ENCODE measurements at regions not wholly inside any gene's neighbourhood (a gene's known extent, or its start where the extent isn't known, plus 50 kb on each side); places are given as distances from the start of the nearest gene placed in this dataset.

DNA sequence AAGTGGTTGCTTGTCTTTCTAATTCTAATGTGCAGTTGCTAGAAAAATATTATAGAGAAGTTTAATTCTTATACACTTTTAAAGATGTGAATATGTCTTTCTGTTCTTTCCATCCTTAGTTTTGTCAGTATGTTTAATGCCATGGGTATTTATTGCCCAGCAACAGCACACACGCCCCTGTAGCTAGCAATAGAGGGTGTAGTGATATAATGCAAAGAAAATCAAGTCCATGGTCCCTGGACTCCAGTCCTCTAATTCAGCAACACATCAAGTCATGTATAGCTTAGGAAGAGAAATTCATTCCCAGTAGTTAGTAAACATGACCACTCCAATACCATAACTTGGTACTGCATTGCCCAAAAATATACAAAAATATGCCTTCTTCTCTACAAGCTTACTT lies 292.4 kb upstream of the NR2F2 start (continued):
- TF ChIP-seq, protein P1, sequence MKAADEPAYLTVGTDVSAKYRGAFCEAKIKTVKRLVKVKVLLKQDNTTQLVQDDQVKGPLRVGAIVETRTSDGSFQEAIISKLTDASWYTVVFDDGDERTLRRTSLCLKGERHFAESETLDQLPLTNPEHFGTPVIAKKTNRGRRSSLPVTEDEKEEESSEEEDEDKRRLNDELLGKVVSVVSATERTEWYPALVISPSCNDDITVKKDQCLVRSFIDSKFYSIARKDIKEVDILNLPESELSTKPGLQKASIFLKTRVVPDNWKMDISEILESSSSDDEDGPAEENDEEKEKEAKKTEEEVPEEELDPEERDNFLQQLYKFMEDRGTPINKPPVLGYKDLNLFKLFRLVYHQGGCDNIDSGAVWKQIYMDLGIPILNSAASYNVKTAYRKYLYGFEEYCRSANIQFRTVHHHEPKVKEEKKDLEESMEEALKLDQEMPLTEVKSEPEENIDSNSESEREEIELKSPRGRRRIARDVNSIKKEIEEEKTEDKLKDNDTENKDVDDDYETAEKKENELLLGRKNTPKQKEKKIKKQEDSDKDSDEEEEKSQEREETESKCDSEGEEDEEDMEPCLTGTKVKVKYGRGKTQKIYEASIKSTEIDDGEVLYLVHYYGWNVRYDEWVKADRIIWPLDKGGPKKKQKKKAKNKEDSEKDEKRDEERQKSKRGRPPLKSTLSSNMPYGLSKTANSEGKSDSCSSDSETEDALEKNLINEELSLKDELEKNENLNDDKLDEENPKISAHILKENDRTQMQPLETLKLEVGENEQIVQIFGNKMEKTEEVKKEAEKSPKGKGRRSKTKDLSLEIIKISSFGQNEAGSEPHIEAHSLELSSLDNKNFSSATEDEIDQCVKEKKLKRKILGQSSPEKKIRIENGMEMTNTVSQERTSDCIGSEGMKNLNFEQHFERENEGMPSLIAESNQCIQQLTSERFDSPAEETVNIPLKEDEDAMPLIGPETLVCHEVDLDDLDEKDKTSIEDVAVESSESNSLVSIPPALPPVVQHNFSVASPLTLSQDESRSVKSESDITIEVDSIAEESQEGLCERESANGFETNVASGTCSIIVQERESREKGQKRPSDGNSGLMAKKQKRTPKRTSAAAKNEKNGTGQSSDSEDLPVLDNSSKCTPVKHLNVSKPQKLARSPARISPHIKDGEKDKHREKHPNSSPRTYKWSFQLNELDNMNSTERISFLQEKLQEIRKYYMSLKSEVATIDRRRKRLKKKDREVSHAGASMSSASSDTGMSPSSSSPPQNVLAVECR (CRISPR knock-in tag; IDR thresholded peaks at IDR 0.05; ENCODE audit: borderline replicate concordance): no peak
- TF ChIP-seq, protein P2, sequence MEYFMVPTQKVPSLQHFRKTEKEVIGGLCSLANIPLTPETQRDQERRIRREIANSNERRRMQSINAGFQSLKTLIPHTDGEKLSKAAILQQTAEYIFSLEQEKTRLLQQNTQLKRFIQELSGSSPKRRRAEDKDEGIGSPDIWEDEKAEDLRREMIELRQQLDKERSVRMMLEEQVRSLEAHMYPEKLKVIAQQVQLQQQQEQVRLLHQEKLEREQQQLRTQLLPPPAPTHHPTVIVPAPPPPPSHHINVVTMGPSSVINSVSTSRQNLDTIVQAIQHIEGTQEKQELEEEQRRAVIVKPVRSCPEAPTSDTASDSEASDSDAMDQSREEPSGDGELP (IDR thresholded peaks at IDR 0.05; ENCODE audit: borderline replicate concordance, low read depth): no peak

DNA sequence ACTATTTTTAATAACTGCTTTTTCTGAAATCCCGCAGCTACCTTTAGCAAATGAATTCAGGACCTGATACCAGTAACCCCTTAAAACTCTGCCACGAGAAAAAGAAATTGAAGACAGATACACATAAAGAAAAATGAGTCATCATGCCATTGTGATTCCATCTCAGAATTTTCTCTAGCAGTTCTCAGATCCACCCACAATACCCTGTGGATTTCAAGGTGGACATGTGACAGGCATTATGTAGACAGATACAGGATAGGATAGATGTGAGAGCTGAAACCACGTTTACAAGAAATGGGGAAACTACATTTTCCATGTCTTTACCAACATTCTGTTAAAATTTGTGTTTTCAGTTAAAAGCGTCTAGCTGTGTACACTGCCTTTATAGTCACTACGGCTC lies 291.9 kb upstream of the NR2F2 start:
- Histone ChIP-seq H3K79me2 (ENCODE audit: insufficient read depth, low read length) (no peaks in the 10 kb centered on the region), H3K4me1 (ENCODE audit: insufficient read depth, low read length) (peaks cover 5% of the 10 kb centered on the region; the same call in 1 of the 2 replicates), H3K9me3 (ENCODE audit: low read length) (no peaks in the 10 kb centered on the region), H3K27me3 (ENCODE audit: control insufficient read depth in 1 of 2, insufficient read depth in 2 of 2, low read length in 2 of 2) (no peaks in the 10 kb centered on the region), H3K27ac (ENCODE audit: extremely low read length, insufficient read depth, low read length) (no peak overlapping the region), H4K20me1 (ENCODE audit: insufficient read depth, low read length) (no peaks in the 10 kb centered on the region), H3K36me3 (replicated peaks in 1 of 2; ENCODE audit: control insufficient read depth in 1 of 2, insufficient read depth in 2 of 2, low read length in 2 of 2) (no peaks in the 10 kb centered on the region), H2AFZ (ENCODE audit: low read length) (no peak overlapping the region), H3K4me2 (ENCODE audit: low read depth, low read length) (no peak overlapping the region), H3K9ac (ENCODE audit: insufficient read depth, low read depth, low read length) (no peak overlapping the region), H3K4me3 (replicated peaks in 1 of 3; ENCODE audit: insufficient read depth in 1 of 3, low read depth in 2 of 3, low read length in 3 of 3) (no peak overlapping the region)
- intact Hi-C loops (cut with micrococcal nuclease; ENCODE audit: unreplicated experiment): no loop called here
- CTCF ChIA-PET (ENCODE audit: low intra/inter-chr PET ratio, low total read pairs): no interaction called here
- TF ChIP-seq ZNF317 (CRISPR knock-in tag; IDR thresholded peaks at IDR 0.05): no peak
- 43% methylated on average over 5 of the region's 5 CpGs for WGBS (ENCODE audit: low lambda C conversion rate)
- FAIRE-seq (no peak), DNase-seq (ENCODE audit: low spot score) (no peak), ATAC-seq (no peak)
- in situ Hi-C loops (cut with HindIII; ENCODE audit: extremely low pct_ligation_motif_present, low pct_unique_long_range_greater_than_20kb): no loop called here
- no TSS peak for BruUV-seq (replicated peaks)
- POLR2A ChIA-PET: no interaction called here
